Body of pancreas (tissue), 4 donors: ENCODE measurements at regions not wholly inside any gene's neighbourhood (a gene's known extent, or its start where the extent isn't known, plus 50 kb on each side); places are given as distances from the start of the nearest gene placed in this dataset.

Experiments
- CTCF ChIP-seq, 7 experiments: fragments of 450-650 bp in 4 of 7; fragments of 200-600 bp in 3 of 7; sonication (generic) in 3 of 7; IDR thresholded peaks; one replicate each; pipeline ENCODE4 v1.5.1; 2016 to 2019; ENCODE audit warnings: antibody characterized with exemption in 7 of 7
- POLR2A ChIP-seq, 3 donors: fragments of 450-650 bp; IDR thresholded peaks; one replicate each; pipeline ENCODE4 v1.6.1; 2016; ENCODE audit warnings: antibody characterized with exemption in 3 of 3, mild to moderate bottlenecking in 2 of 3

GRCh38 chr6:48178700-48179099 is 67.7 kb upstream of the PTCHD4 start:
- TF ChIP-seq CTCF (IDR thresholded peaks at IDR 0.05) (no peak), POLR2A (IDR thresholded peaks at IDR 0.05) (no peak)
